SJCRH30 (cell line): ENCODE measurements at regions not wholly inside any gene's neighbourhood (a gene's known extent, or its start where the extent isn't known, plus 50 kb on each side); places are given as distances from the start of the nearest gene placed in this dataset.
A peak's percentile ranks its signal among the peaks of the same experiment; 100 is the strongest.

Source experiments
- DNase-seq, 2 experiments: peaks; one replicate each; pipeline ENCODE4 v3.0.0-alpha.2; 2015 to 2020
- H3K27ac ChIP-seq: fragments of 250-450 bp; sonication (Bioruptor Pico); 2 replicates; pipeline ENCODE4 v1.5.1; 2020; ENCODE audit warnings: mild to moderate bottlenecking, moderate library complexity
- H3K27me3 ChIP-seq: fragments of 250-450 bp; sonication (Bioruptor Pico); 2 replicates; pipeline ENCODE4 v1.5.1; 2020; ENCODE audit warnings: mild to moderate bottlenecking, moderate library complexity
- H3K36me3 ChIP-seq: fragments of 250-450 bp; sonication (Bioruptor Pico); 2 replicates; pipeline ENCODE4 v1.5.1; 2020; ENCODE audit warnings: mild to moderate bottlenecking, moderate library complexity
- H3K4me1 ChIP-seq: fragments of 250-450 bp; sonication (Bioruptor Pico); 2 replicates; pipeline ENCODE4 v1.5.1; 2020; ENCODE audit warnings: mild to moderate bottlenecking, moderate library complexity
- H3K4me3 ChIP-seq: fragments of 250-450 bp; sonication (Bioruptor Pico); 2 replicates; pipeline ENCODE4 v1.5.1; 2020; ENCODE audit warnings: mild to moderate bottlenecking, moderate library complexity
- H3K9me3 ChIP-seq: fragments of 250-450 bp; sonication (Bioruptor Pico); replicated peaks from 2 replicates; pipeline ENCODE4 v1.5.1; 2020; ENCODE audit warnings: mild to moderate bottlenecking, moderate library complexity

DNA sequence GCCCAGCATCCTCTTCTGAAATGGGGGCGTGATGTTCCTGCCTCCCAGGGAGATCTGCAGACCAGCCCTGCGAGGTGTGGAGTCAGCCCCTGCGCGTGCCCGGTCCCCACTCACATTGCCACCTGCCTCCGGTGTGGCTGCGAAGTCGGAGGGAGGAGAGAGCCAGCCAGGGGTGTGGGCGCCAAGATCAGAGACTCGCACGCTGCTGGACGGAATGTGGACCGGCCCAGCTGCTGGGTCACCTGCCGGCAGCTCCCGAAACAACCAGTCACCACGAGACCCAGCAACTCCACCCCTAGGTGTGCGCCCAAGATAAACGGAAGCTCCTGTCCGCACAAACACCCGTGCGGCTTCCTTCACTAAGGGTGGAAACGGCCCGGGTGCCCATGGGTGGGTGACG lies 51.1 kb upstream of the EGFL7 start:
- no peak overlapping the region for H3K4me3 ChIP-seq
- peaks cover 71% of the 10 kb centered on the region for H3K27me3 ChIP-seq
- H3K4me1 ChIP-seq: peaks cover 19% of the 10 kb centered on the region
- no peak for DNase-seq
- H3K36me3 ChIP-seq: no peaks in the 10 kb centered on the region
- no peaks in the 10 kb centered on the region for H3K9me3 ChIP-seq
- H3K27ac ChIP-seq: no peak overlapping the region

DNA sequence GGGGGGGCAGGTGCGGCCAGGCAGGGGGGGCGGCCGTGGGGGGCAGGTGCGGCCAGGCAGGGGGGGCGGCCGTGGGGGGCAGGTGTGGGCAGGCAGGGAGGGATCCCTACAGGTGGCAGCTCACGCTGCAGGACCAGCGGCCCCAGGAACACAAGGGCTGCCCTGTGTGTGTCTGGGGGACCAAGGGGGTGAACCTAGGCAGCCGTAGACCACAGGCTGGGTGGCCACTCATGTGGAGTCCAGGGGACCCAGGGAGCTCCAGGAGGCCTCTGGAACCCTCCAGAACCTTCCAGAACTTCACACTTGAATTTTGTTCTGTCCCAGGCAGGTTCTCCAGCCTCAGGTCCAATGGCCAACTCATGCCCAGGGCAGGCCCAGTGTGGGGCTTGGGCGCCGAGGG lies 51.6 kb upstream of the EGFL7 start:
- Histone ChIP-seq H3K4me3 (no peak overlapping the region), H3K36me3 (no peaks in the 10 kb centered on the region), H3K4me1 (peaks cover 24% of the 10 kb centered on the region), H3K9me3 (no peaks in the 10 kb centered on the region), H3K27ac (no peak overlapping the region), H3K27me3 (peaks cover 69% of the 10 kb centered on the region)
- no peak for DNase-seq

DNA sequence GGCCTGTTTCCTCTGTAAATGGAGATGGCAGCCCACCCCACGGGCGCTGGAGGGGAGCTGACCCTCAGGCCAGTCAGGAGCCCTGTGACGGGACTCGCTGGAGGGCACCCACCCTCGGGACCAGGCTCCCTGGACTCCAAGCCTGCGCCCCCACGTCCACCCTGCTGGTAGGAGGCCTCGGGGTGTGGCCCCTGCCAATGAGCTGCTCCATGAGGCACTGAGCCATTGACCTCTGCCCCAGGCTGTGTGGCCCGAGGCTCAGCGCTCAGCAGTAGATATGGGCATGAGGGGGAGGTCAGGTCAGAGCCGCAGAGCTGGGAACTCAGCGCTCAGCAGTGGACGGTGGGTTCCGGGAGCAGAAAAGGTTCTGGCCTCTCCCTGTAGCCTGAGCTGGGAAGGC lies 52.3 kb upstream of the EGFL7 start:
- Histone ChIP-seq H3K9me3 (no peaks in the 10 kb centered on the region), H3K36me3 (no peaks in the 10 kb centered on the region), H3K27me3 (peaks cover 68% of the 10 kb centered on the region), H3K4me3 (no peak overlapping the region), H3K4me1 (peaks cover 27% of the 10 kb centered on the region), H3K27ac (no peak overlapping the region)
- no peak for DNase-seq

DNA sequence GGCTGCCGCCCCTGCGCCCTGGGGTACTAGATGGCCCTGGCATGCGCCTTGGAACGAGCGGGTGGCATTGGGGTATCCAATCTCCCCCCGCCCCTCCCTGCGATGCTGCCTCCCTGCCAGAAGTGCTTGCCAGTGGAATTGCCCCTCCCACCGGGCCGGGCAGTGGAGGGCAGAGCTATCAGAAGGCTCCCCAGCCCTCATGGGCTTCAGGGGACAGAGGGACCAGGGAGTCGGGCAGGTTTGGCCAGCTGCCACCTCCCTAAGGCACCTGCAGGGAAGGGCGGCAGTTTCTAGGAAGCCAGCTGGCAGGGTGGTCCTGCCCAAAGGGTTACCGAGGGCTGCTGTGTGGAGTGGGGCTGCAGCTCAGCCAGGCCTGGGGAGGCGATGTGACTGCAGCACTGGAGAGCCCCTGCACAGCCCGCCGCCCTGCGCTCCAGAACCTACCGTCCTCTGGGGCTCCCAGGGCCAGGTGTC lies 52.8 kb upstream of the EGFL7 start:
- no peak overlapping the region for H3K27ac ChIP-seq
- H3K36me3 ChIP-seq: no peaks in the 10 kb centered on the region
- DNase-seq: no peak
- H3K4me3 ChIP-seq: no peak overlapping the region
- peaks cover 68% of the 10 kb centered on the region for H3K27me3 ChIP-seq
- peaks cover 27% of the 10 kb centered on the region for H3K4me1 ChIP-seq
- H3K9me3 ChIP-seq: no peaks in the 10 kb centered on the region

DNA sequence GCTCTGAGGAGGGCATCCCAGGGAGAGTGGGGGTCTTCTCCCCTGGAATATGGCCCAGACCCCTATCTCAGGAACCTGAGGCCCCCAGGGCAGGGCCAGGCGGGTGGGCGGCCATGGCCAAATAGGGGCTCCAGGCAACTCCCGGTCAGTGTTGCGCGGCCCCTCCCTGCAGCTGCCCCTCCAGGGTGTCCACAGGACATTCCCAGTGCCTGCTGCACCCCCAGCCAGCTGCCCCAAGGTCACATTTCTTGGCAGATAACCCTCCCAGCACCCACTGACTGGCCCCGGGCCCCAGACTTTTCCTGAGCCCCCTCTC lies 53.6 kb upstream of the EGFL7 start:
- H3K27me3 ChIP-seq: peaks cover 70% of the 10 kb centered on the region
- H3K36me3 ChIP-seq: no peaks in the 10 kb centered on the region
- no peak for DNase-seq
- H3K27ac ChIP-seq: no peak overlapping the region
- no peak overlapping the region for H3K4me3 ChIP-seq
- no peaks in the 10 kb centered on the region for H3K9me3 ChIP-seq
- peaks cover 23% of the 10 kb centered on the region for H3K4me1 ChIP-seq

DNA sequence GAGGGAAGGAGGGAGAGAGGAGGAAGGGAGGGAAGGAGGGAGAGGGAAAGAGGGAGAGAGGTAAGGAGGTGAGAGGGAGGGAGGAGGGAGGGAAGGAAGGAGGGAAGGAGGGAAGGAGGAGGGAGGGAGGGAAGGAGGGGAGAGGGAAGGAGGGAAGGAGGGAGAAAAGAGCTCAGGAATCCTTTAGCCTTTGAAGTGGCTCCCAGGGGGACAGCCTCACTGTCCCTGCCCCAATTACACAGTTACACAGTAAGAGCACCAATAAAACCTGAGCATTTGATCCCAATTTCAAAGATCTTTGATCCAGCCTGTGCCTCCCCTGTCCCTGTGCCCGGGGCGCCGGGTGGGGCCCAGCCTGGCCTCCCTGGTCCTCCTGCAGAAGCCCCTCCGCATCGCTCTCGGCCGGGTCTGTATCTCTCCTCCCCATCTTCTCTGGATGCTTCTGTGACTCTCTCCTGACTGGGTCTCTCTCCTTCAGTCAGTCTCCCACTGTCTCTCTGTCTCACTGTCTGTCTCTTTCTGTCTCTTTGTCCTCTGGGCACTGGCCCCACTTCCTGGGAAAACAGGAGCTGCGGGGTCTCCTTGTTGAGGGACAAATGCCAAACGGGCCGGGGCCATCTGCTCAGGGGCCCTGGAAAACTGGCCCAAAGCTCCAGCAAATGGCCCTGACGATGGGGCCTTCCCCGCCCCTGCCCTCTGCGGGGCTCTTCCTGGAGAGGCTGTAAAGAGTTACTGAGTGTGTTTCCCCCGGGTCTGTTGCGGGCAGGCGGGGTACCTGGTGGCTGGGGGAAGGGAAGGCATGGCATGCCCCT lies 54.2 kb upstream of the EGFL7 start:
- no peak overlapping the region for H3K4me3 ChIP-seq
- no peak for DNase-seq
- peaks cover 71% of the 10 kb centered on the region for H3K27me3 ChIP-seq
- H3K27ac ChIP-seq: no peak overlapping the region
- H3K36me3 ChIP-seq: no peaks in the 10 kb centered on the region
- peaks cover 20% of the 10 kb centered on the region for H3K4me1 ChIP-seq
- H3K9me3 ChIP-seq: no peaks in the 10 kb centered on the region

DNA sequence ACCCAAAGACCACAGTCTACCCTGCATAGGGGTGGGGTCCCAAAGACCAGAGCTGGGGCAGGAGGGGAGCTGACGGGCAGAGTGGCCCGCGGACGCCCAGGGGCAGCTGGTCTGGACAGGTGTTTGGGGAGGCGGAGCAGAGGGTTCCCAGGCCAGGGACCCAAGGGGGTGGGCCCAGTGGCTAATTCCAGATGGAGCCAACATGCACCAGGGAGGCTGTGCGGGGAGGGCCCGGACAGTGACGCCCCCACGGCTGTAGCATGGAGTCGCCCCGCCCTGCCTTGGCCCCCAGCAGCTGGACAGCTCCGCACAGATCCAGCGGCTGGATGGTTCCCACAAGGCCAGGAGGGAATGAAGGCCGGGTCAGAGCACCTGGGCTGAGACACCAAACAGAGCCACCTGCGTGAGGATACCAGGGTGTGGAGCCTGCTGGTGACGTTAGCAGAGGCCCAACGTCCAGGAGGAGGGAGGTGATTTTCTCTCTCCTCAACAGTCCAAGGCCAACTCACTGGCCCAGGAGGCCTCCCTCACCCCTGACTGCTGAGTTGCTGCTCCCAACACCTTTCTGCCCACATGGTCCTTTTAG lies 55.3 kb upstream of the EGFL7 start:
- peak in 1 of 2 experiments; percentile 52 for DNase-seq
- Histone ChIP-seq H3K9me3 (no peaks in the 10 kb centered on the region), H3K27me3 (peaks cover 79% of the 10 kb centered on the region), H3K4me1 (peaks cover 20% of the 10 kb centered on the region), H3K4me3 (no peak overlapping the region), H3K36me3 (no peaks in the 10 kb centered on the region), H3K27ac (no peak overlapping the region)

DNA sequence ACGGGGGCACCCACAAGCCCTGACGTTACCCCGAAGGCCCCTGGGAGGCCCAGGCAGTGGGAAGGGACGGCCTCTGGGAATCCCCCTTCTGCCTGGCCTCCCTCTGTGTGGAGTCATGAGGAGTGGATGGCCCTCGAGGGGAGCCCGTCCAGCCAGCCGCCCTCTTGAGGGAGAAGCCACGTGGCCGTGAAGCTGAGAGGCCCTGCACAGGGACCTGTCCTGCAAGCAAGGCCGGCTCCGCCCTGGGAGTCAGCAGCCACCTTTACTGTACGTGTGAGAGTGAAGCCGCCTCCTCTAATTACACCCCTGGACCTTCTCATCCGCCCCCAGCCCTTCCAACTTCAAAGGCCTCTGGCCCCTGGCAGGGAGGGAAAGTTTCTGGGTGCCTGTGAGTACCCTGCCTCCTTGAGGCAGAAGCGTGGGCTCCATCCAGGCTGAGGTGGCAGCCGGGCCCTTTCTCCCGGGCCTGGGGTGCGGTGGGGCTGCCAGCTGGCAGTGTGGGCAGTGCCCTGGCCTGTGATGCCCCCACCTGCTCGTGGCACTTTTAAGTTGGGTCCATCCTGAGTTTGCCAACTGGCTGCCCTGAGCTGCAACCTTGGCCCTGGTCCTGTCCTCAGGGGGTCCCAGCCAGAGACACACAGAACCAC lies 55.9 kb upstream of the EGFL7 start:
- no peak for DNase-seq
- Histone ChIP-seq H3K36me3 (no peaks in the 10 kb centered on the region), H3K27me3 (peaks cover 79% of the 10 kb centered on the region), H3K9me3 (no peaks in the 10 kb centered on the region), H3K4me3 (no peak overlapping the region), H3K27ac (no peak overlapping the region), H3K4me1 (peaks cover 20% of the 10 kb centered on the region)

DNA sequence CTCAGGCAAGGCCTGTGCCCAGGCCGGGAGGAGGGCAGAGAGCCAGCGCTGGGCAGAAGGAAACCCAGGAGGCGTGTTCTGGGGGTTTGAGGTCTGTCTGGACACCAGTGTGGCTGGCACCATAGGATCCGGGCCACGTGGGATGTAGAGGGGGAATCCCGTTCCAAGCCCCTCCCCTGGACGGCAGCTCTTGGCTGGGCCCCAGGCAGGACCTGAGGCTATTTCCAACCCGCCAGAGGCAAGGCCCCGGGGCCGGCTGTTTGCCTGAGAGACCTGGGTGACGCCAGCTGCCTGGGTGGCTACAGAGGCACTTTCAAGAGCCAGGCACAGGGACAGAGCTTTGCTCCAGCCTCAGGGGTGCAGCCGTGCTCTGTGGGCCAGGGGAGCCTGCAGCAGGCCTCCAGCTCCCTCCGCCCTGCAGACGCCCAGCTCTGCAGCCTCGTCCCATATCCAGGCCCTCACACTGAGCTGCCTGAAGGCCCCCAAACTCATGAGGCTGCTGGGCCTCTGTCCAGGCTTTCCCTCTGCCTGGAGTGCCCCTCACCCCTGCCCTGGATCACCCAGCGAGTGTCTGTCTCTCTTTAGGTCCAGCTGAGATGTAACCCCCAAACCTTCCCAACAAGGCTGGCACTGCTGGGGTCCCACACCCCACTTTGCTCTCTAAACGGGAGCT lies 56.6 kb upstream of the EGFL7 start:
- H3K27ac ChIP-seq: no peak overlapping the region
- peaks cover 75% of the 10 kb centered on the region for H3K27me3 ChIP-seq
- no peaks in the 10 kb centered on the region for H3K9me3 ChIP-seq
- H3K4me3 ChIP-seq: no peak overlapping the region
- peaks cover 20% of the 10 kb centered on the region for H3K4me1 ChIP-seq
- no peaks in the 10 kb centered on the region for H3K36me3 ChIP-seq
- DNase-seq: peak; percentile 66 to 74

DNA sequence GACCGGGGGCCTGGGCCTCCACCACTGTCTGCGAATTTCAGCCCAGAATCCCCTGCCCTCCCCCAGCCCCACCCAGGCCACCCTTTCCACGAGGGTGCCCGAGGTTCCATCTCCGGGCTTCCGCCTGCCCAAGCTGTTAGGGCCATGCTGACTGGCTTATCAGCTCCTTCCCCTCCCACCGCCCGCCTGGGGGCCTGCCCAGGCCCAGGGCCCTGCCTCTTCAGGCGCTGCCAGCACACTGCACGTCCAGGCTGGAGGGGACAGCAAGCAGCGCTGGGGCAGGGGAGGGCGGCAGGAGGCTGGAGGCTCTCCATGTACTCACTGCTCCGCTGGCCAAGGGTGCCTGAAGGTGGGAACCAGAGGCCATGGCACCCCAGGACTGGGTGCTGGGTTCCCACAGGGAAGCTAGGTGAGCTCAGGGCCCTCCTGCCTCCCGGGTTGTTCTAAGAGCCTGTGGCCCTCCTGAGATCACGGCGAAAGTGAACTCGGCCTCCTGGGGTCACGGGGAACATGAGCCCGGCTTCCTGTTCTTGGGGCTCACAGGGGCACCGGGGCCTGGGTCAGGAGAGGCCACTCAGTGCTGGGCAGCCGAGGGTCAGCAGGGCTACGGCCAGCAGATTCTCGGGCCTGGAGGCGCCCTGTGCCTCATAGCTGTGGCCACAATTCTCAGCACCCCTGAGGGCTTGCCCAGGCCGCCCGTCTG lies 57.7 kb upstream of the EGFL7 start:
- peaks cover 21% of the 10 kb centered on the region for H3K4me1 ChIP-seq

DNA sequence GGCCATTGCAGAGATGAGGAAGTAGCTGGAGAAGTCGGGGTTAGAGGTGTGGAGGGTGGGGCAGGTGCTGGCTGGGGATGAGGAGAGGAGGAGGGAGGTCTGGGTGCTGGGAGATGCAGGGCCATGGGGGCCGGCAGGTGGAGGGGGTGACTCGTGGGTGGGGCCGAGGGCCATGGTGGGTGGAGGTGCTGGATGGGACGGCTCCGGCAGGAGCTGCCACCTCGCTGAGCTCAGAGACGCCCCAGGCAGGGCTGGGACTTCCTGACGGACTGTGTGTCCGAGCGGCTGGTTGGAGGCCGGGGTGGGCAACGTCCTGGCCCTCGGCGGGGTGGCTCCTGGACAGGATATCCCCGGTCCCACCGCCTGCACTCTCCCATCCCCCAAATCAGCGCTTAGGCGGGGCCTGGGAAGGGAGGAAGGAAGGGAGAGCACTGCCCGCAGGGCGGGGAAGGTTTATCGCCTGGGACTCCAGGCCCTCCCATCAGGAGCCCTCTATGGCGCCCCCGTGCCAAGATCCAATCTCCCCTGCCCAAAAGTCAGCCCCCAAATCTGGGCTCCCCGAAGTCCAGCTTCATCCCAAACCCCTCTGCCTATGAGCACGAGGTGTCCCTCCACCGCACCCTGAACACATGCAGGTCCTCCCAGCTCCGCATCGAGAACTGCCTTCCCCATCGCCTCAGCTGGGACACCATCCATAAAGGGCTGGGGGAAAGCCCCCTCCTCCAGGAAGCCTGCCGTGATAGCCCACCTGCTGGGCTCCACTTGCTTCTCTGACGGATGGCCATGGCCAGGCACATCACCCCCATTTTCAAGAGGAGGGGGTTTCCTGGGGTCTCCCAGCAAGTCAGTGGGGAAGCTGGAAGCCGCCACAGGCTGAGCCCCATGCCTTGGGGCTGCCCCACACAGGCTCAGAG lies 58.3 kb upstream of the NOTCH1 start:
- no peak for DNase-seq
- H3K27me3 ChIP-seq: peaks cover 77% of the 10 kb centered on the region
- H3K36me3 ChIP-seq: no peaks in the 10 kb centered on the region
- no peak overlapping the region for H3K4me3 ChIP-seq
- peaks cover 29% of the 10 kb centered on the region for H3K4me1 ChIP-seq
- no peaks in the 10 kb centered on the region for H3K9me3 ChIP-seq
- no peak overlapping the region for H3K27ac ChIP-seq

More for the DNA sequence above, 57.7 kb upstream of the EGFL7 start:
- Histone ChIP-seq H3K4me3 (no peak overlapping the region), H3K36me3 (no peaks in the 10 kb centered on the region), H3K27ac (no peak overlapping the region), H3K9me3 (no peaks in the 10 kb centered on the region), H3K27me3 (peaks cover 77% of the 10 kb centered on the region)
- DNase-seq: no peak

DNA sequence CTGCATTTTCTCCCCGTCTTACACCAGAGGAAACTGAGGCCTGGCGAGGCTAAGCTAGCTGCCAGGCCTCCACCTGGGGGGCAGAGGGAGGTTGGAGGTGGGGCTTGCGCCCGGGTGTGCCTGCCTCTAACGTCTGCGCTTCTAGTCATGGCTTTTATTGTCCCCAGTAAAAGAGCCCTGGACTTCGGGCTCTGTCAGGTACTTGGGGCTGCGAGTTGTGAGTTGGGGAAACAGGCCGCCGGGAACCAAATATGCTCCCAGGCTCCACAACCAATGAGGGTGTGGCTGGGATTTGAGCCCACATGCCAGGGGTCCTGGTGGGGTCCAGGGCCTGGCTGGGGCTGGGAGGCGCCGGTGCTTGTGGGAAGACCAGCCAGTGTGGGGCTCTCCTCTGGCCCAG lies 57.4 kb upstream of the NOTCH1 start:
- no peaks in the 10 kb centered on the region for H3K36me3 ChIP-seq
- no peak for DNase-seq
- H3K27me3 ChIP-seq: peaks cover 72% of the 10 kb centered on the region
- H3K27ac ChIP-seq: no peak overlapping the region
- H3K4me1 ChIP-seq: peaks cover 33% of the 10 kb centered on the region
- no peak overlapping the region for H3K4me3 ChIP-seq
- no peaks in the 10 kb centered on the region for H3K9me3 ChIP-seq

DNA sequence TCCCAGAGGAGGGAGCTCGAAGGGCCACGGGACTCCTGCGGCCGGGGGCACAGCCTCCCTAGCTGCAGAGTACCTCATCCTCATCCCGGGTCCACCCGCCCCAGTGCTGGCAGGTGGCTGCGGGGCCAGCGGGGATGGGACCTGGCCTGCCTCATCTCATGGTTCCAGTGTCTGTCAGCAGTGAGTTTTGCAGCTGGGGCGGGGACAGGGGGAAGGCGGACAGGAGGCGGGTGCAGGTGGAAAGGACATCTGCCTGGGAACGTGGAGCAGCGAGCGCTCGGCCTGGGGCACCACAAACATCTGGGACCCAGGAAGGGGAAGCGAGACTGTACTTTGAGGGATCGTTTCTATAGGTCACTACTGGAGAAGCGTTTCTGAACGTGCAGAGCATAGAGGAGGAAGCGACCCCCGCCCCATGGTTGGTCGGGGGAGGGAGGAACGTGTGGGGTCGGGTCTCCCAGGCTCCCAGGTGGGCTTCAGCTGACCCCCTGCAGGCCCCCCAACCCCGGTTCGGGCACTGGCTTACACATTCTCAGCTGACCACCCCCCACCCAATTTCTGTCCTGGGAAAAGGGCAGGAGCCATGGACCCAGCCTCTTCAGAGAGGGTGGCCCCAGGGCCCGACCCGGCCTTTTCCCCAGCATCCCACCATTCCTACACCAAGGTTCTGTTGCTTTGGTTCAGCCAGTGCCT lies 56.5 kb upstream of the NOTCH1 start:
- Histone ChIP-seq H3K36me3 (no peaks in the 10 kb centered on the region), H3K27ac (no peak overlapping the region), H3K9me3 (no peaks in the 10 kb centered on the region), H3K27me3 (peaks cover 69% of the 10 kb centered on the region), H3K4me3 (no peak overlapping the region), H3K4me1 (peaks cover 31% of the 10 kb centered on the region)
- DNase-seq: no peak
